HCT116 (cell line): ENCODE measurements at regions not wholly inside any gene's neighbourhood (a gene's known extent, or its start where the extent isn't known, plus 50 kb on each side); places are given as distances from the start of the nearest gene placed in this dataset.

Source experiments
- ATAC-seq: fragments of 200-7000 bp; cut with Tn5 transposase; 2 replicates; pipeline ENCODE4 v1.9.1; 2020; ENCODE audit warnings: mild to moderate bottlenecking, moderate library complexity
- BruUV-seq: library from RNA; stranded (reverse); fragments of 400-500 nt; replicated peaks from 2 replicates; lab custom pipeline; 2021; lab: Mats Ljungman, UMichigan
- CTCF ChIA-PET: fragments of 300-600 bp; sonication (Branson Sonifier 250); formaldehyde crosslinking; loops from one replicate; lab custom pipeline; 2021; ENCODE audit warnings: antibody characterized with exemption; lab: Charles Lee
- POLR2A ChIA-PET: fragments of 300-600, 350-600 bp; sonication (Branson Sonifier 250); formaldehyde crosslinking; loops from one replicate; lab custom pipeline; 2021; ENCODE audit warnings: antibody characterized with exemption; lab: Charles Lee
- RAD21 ChIA-PET, 2 experiments: fragments of 300-600 bp; sonication (Branson Sonifier 250); formaldehyde crosslinking; loops; one replicate each; lab custom pipeline; 2023; ENCODE audit warnings: low total read pairs in 2 of 2; ENCODE audit not compliant: uncharacterized antibody in 2 of 2, unreplicated experiment in 2 of 2, low non-redundant PET in 1 of 2; lab: Charles Lee
- DNase-seq: peaks from one replicate; pipeline ENCODE4 v3.0.0-alpha.2; 2010; ENCODE audit warnings: low read depth, low spot score
- H2AFZ ChIP-seq: fragments of 200-600 bp; shearing (Covaris generic), sonication (generic); 2 replicates; pipeline ENCODE4 v1.6.1; 2017; ENCODE audit warnings: low read depth, mixed run types, mixed read lengths, antibody characterized with exemption, low read length; ENCODE audit not compliant: poor library complexity, severe bottlenecking
- H3K27ac ChIP-seq: 2 replicates; pipeline ENCODE4 v1.5.1; 2012; ENCODE audit warnings: low read depth, low read length
- H3K27me3 ChIP-seq: fragments of 200-600 bp; sonication (generic); 2 replicates; pipeline ENCODE4 v1.6.1; 2016; ENCODE audit warnings: mixed run types, low read length, mixed read lengths; ENCODE audit not compliant: insufficient read depth
- H3K36me3 ChIP-seq, 2 experiments: fragments of 200-500 bp in 1 of 2; fragments of 200-600 bp in 1 of 2; sonication (Bioruptor generic) in 1 of 2; sonication (generic) in 1 of 2; 2 replicates each; pipeline versions ENCODE4 v1.5.1 to v1.6.1; 2014 to 2016; ENCODE audit warnings: low read length in 2 of 2, inconsistent platforms in 1 of 2, mixed read lengths in 1 of 2, mixed run types in 1 of 2; ENCODE audit not compliant: insufficient read depth in 2 of 2, control insufficient read depth in 1 of 2
- H3K4me1 ChIP-seq, 2 experiments: fragments of 200-600 bp in 1 of 2; sonication (generic) in 1 of 2; 2 replicates each; pipeline versions ENCODE4 v1.5.1 to v1.6.1; 2012 to 2017; ENCODE audit warnings: low read length in 2 of 2, inconsistent platforms in 1 of 2, mild to moderate bottlenecking in 1 of 2, mixed read lengths in 1 of 2, mixed run types in 1 of 2, moderate library complexity in 1 of 2; ENCODE audit not compliant: insufficient read depth in 2 of 2, control insufficient read depth in 1 of 2
- H3K4me2 ChIP-seq: fragments of 200-600 bp; sonication (generic); 2 replicates; pipeline ENCODE4 v1.6.1; 2017; ENCODE audit warnings: mixed run types, low read length, mixed read lengths
- H3K4me3 ChIP-seq, 2 experiments: fragments of 200-600 bp in 1 of 2; sonication (generic) in 1 of 2; replicated peaks in 1 of 2; 2 replicates each; pipeline ENCODE4 v1.5.1; 2011 to 2016; ENCODE audit warnings: low read length in 2 of 2, control low read depth in 1 of 2, low read depth in 1 of 2, mild to moderate bottlenecking in 1 of 2, mixed read lengths in 1 of 2, mixed run types in 1 of 2
- H3K79me2 ChIP-seq: fragments of 200-600 bp; sonication (generic); 2 replicates; pipeline ENCODE4 v1.6.1; 2017; ENCODE audit warnings: mild to moderate bottlenecking, mixed run types, low read length, moderate library complexity, mixed read lengths; ENCODE audit not compliant: insufficient read depth
- H3K9ac ChIP-seq: fragments of 200-600 bp; sonication (generic); 2 replicates; pipeline ENCODE4 v1.6.1; 2016; ENCODE audit warnings: low read length, mixed read lengths
- H3K9me2 ChIP-seq: fragments of 200-600 bp; sonication (generic), shearing (Covaris generic); 2 replicates; pipeline ENCODE4 v1.6.1; 2017; ENCODE audit warnings: mixed run types, mild to moderate bottlenecking, moderate library complexity; ENCODE audit not compliant: insufficient read depth
- H3K9me3 ChIP-seq, 2 experiments: fragments of 200-500 bp in 1 of 2; fragments of 200-600 bp in 1 of 2; sonication (Bioruptor generic) in 1 of 2; sonication (generic) in 1 of 2; 2 replicates each; pipeline ENCODE4 v1.6.1; 2014 to 2017; ENCODE audit warnings: low read length in 2 of 2, mixed read lengths in 2 of 2, inconsistent platforms in 1 of 2, low read depth in 1 of 2, mild to moderate bottlenecking in 1 of 2, mixed run types in 1 of 2, moderate library complexity in 1 of 2; ENCODE audit not compliant: control insufficient read depth in 1 of 2, insufficient read depth in 1 of 2
- H4K20me1 ChIP-seq: fragments of 200-600 bp; sonication (generic), shearing (Covaris generic); 2 replicates; pipeline ENCODE4 v1.6.1; 2017; ENCODE audit warnings: mixed run types, mild to moderate bottlenecking, moderate library complexity; ENCODE audit not compliant: insufficient read depth
- POLR2A ChIP-seq: IDR thresholded peaks from 2 replicates; pipeline ENCODE4 v1.7.0; 2011; ENCODE audit warnings: borderline replicate concordance; ENCODE audit not compliant: insufficient read depth, insufficient read length; ENCODE audit errors: extremely low read depth
- POLR2AphosphoS5 ChIP-seq: IDR thresholded peaks from 2 replicates; pipeline ENCODE4 v1.6.1; 2011; ENCODE audit warnings: mild to moderate bottlenecking, low read depth, low read length, moderate library complexity
- SRF ChIP-seq: IDR thresholded peaks from 2 replicates; pipeline ENCODE4 v1.6.1; 2012; ENCODE audit warnings: low read depth
- ZFX ChIP-seq: fragments of 450-650 bp; IDR thresholded peaks from 2 replicates; pipeline ENCODE4 v1.6.1; 2017
- intact Hi-C: fragments of 100-400 bp; cut with micrococcal nuclease; formaldehyde crosslinking; loops from 2 replicates; pipeline ENCODE4 v1.10.0; 2022
- TF ChIP-seq, protein P1 (sequence below): IDR thresholded peaks from 2 replicates; pipeline ENCODE4 v1.6.1; 2011; ENCODE audit warnings: mild to moderate bottlenecking, low read length, moderate library complexity; ENCODE audit not compliant: insufficient replicate concordance; ENCODE audit errors: extremely low read depth

- Histone ChIP-seq H3K9me3 (no peaks in the 10 kb centered on the region), H3K9ac (no peak overlapping the region)
- TF ChIP-seq SRF, result no peak
- TF ChIP-seq, protein P1, sequence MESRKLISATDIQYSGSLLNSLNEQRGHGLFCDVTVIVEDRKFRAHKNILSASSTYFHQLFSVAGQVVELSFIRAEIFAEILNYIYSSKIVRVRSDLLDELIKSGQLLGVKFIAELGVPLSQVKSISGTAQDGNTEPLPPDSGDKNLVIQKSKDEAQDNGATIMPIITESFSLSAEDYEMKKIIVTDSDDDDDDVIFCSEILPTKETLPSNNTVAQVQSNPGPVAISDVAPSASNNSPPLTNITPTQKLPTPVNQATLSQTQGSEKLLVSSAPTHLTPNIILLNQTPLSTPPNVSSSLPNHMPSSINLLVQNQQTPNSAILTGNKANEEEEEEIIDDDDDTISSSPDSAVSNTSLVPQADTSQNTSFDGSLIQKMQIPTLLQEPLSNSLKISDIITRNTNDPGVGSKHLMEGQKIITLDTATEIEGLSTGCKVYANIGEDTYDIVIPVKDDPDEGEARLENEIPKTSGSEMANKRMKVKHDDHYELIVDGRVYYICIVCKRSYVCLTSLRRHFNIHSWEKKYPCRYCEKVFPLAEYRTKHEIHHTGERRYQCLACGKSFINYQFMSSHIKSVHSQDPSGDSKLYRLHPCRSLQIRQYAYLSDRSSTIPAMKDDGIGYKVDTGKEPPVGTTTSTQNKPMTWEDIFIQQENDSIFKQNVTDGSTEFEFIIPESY, result no peak
These were observed 564.8 kb upstream of the CLINT1 start for GRCh38 chr5:158423623-158424200.

DNA sequence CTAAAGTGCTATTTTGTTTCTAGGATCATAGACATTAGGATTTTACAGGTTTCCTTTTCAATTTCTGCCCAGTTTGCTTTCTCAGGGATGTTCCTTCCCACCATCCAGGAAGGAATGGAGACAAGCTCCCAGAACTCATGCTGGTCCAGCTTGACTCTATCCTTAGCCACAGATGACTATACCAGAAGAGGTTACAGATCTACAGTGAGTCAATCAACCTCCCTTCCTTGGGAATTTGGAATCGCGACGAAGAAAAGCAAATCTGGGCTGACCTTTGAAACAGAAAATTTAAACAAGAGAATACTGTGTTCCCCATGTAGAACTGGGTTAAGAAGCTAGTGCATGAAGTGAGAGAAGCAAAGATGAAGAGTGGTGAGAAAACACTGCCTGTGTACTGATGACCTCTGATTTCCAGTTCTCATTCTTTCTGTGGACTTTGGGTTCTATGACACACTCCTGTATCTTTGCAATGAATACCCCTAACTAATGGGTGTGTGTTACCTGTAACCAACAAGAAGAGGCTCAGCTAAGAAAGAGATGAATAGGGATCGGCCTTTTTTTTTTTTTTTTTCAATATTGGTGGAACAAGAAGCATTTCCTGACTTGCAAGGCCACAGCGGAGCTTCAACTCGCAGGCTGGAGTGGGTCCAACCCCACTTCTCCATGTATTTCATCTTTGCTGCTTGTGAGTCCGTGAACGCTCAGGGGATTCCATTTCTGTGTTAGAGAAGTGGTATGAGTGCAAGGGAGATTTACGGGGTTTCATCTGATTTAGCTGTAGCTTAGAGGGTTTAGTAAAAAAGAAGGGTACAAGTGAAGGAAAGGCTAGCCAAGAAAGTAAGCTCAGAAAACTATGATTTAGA, 563.9 kb upstream of the CLINT1 start:
- ChIA-PET CTCF (no interaction called here), RAD21 (no interaction called here), POLR2A (no interaction called here)
- ATAC-seq, result no peak
- TF ChIP-seq POLR2A, result no peak
- no peak for TF ChIP-seq ZFX
- TF ChIP-seq POLR2AphosphoS5, result no peak
- H2AFZ ChIP-seq, result no peak overlapping the region
- no peaks in the 10 kb centered on the region for H3K9me3 ChIP-seq
- no peak overlapping the region for H3K4me3 ChIP-seq
- DNase-seq, result no peak
- intact Hi-C loops, result no loop called here
- no peak overlapping the region for H3K27ac ChIP-seq
- BruUV-seq, result no TSS peak
- H3K36me3 ChIP-seq, result no peaks in the 10 kb centered on the region
- no peak overlapping the region for H3K9ac ChIP-seq
- no peaks in the 10 kb centered on the region for H3K9me2 ChIP-seq
- no peaks in the 10 kb centered on the region; the same call in 1 of the 2 replicates for H3K27me3 ChIP-seq
- no peaks in the 10 kb centered on the region for H3K79me2 ChIP-seq
- no peaks in the 10 kb centered on the region for H4K20me1 ChIP-seq
- H3K4me2 ChIP-seq, result no peak overlapping the region
- H3K4me1 ChIP-seq, result no peaks in the 10 kb centered on the region

More at GRCh38 chr5:158423623-158424200, 564.8 kb upstream of the CLINT1 start:
- Histone ChIP-seq H3K4me3 (no peak overlapping the region), H3K27ac (no peak overlapping the region), H3K9me2 (no peaks in the 10 kb centered on the region), H3K4me2 (no peak overlapping the region), H2AFZ (no peak overlapping the region), H3K4me1 (no peaks in the 10 kb centered on the region), H4K20me1 (no peaks in the 10 kb centered on the region), H3K27me3 (no peaks in the 10 kb centered on the region; the same call in 1 of the 2 replicates), H3K79me2 (no peaks in the 10 kb centered on the region), H3K36me3 (no peaks in the 10 kb centered on the region)
- ATAC-seq (no peak), DNase-seq (no peak)
- ChIA-PET POLR2A (no interaction called here), RAD21 (no interaction called here), CTCF (no interaction called here)
- no TSS peak for BruUV-seq
- intact Hi-C loops, result no loop called here
